SK-N-SH treated with all-trans-retinoic acid at 6 μM for 48 hours (cell line): ENCODE measurements at regions not wholly inside any gene's neighbourhood (a gene's known extent, or its start where the extent isn't known, plus 50 kb on each side); places are given as distances from the start of the nearest gene placed in this dataset.

Experiments used
- BACH2 ChIP-seq: fragments of 250-450 bp; sonication (Bioruptor Pico); IDR thresholded peaks from 2 replicates; pipeline ENCODE4 v1.9.0; 2021; ENCODE audit warnings: mild to moderate bottlenecking, borderline replicate concordance
- CREB5 ChIP-seq: fragments of 250-450 bp; sonication (Bioruptor Pico); IDR thresholded peaks from 2 replicates; pipeline ENCODE4 v1.5.1; 2020; ENCODE audit warnings: low read depth, mild to moderate bottlenecking, moderate library complexity
- ESRRG ChIP-seq: fragments of 250-450 bp; sonication (Bioruptor Pico); IDR thresholded peaks from 2 replicates; pipeline ENCODE4 v1.6.1; 2021; ENCODE audit warnings: mild to moderate bottlenecking
- GLIS3 ChIP-seq: fragments of 250-450 bp; sonication (Bioruptor Pico); IDR thresholded peaks from 2 replicates; pipeline ENCODE4 v1.5.0; 2020; ENCODE audit warnings: mild to moderate bottlenecking, moderate library complexity
- OSR1 ChIP-seq: fragments of 250-450 bp; sonication (Bioruptor Pico); IDR thresholded peaks from 2 replicates; pipeline ENCODE4 v1.8.0; 2022; ENCODE audit warnings: moderate library complexity, mild to moderate bottlenecking, inconsistent platforms
- PATZ1 ChIP-seq: fragments of 250-450 bp; sonication (Bioruptor Pico); IDR thresholded peaks from 2 replicates; pipeline ENCODE4 v1.8.0; 2020; ENCODE audit warnings: mild to moderate bottlenecking, moderate library complexity, borderline replicate concordance
- PPARA ChIP-seq: fragments of 250-450 bp; sonication (Bioruptor Pico); IDR thresholded peaks from 2 replicates; pipeline ENCODE4 v1.5.0; 2020; ENCODE audit warnings: mild to moderate bottlenecking, borderline replicate concordance
- RARB ChIP-seq: fragments of 250-450 bp; sonication (Bioruptor Pico); IDR thresholded peaks from 2 replicates; pipeline ENCODE4 v1.8.0; 2021; ENCODE audit warnings: mild to moderate bottlenecking, moderate library complexity
- SNAI2 ChIP-seq: fragments of 250-450 bp; sonication (Bioruptor Pico); IDR thresholded peaks from 2 replicates; pipeline ENCODE4 v1.5.0; 2020; ENCODE audit warnings: mild to moderate bottlenecking, moderate library complexity
- TSHZ2 ChIP-seq: fragments of 250-450 bp; sonication (Bioruptor Pico); IDR thresholded peaks from 2 replicates; pipeline ENCODE4 v1.5.0; 2020; ENCODE audit warnings: mild to moderate bottlenecking, moderate library complexity
- ZC3H10 ChIP-seq: fragments of 250-450 bp; sonication (Bioruptor Pico); IDR thresholded peaks from 2 replicates; pipeline ENCODE4 v1.5.1; 2021; ENCODE audit warnings: mild to moderate bottlenecking, moderate library complexity
- ZNF565 ChIP-seq: fragments of 450-650 bp; formaldehyde crosslinking; conservative IDR thresholded peaks from 2 replicates; pipeline ENCODE4 v1.5.0; 2020; ENCODE audit warnings: low read depth, mild to moderate bottlenecking, moderate library complexity
- ZNF8 ChIP-seq: fragments of 450-650 bp; formaldehyde crosslinking; IDR thresholded peaks from 2 replicates; pipeline ENCODE4 v1.5.0; 2020; ENCODE audit warnings: mild to moderate bottlenecking, moderate library complexity
- TF ChIP-seq, protein P1 (sequence below): fragments of 250-450 bp; sonication (Bioruptor Pico); IDR thresholded peaks from 2 replicates; pipeline ENCODE4 v1.8.0; 2021; ENCODE audit warnings: low read depth, mild to moderate bottlenecking, moderate library complexity, borderline replicate concordance

- no peak for TF ChIP-seq CREB5 (CRISPR knock-in tag)
- no peak for TF ChIP-seq RARB
- TF ChIP-seq, protein P1, sequence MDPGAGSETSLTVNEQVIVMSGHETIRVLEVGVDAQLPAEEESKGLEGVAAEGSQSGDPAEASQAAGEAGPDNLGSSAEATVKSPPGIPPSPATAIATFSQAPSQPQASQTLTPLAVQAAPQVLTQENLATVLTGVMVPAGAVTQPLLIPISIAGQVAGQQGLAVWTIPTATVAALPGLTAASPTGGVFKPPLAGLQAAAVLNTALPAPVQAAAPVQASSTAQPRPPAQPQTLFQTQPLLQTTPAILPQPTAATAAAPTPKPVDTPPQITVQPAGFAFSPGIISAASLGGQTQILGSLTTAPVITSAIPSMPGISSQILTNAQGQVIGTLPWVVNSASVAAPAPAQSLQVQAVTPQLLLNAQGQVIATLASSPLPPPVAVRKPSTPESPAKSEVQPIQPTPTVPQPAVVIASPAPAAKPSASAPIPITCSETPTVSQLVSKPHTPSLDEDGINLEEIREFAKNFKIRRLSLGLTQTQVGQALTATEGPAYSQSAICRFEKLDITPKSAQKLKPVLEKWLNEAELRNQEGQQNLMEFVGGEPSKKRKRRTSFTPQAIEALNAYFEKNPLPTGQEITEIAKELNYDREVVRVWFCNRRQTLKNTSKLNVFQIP (CRISPR knock-in tag): no peak
- TF ChIP-seq PATZ1 (CRISPR knock-in tag): no peak
- no peak for TF ChIP-seq BACH2 (CRISPR knock-in tag)
- no peak for TF ChIP-seq ZNF8 (CRISPR knock-in tag)
- no peak for TF ChIP-seq ZC3H10
- no peak for TF ChIP-seq GLIS3 (CRISPR knock-in tag)
- no peak for TF ChIP-seq PPARA (CRISPR knock-in tag)
- TF ChIP-seq OSR1 (CRISPR knock-in tag): no peak
- no peak for TF ChIP-seq SNAI2 (CRISPR knock-in tag)
- no peak for TF ChIP-seq TSHZ2
- no peak for TF ChIP-seq ESRRG
- no peak for TF ChIP-seq ZNF565
Observed at GRCh38 chr15:62618432-62618831, 424.1 kb upstream of the TPM1 start.
